ENCODE measurements at regions not wholly inside any gene's neighbourhood (a gene's known extent, or its start where the extent isn't known, plus 50 kb on each side); places are given as distances from the start of the nearest gene placed in this dataset.
"Not testable (repeated sequence)": the region's sequence is repeated elsewhere in the genome, so short reads cannot be mapped to it uniquely, and the experiment has no call there.

- DNase-seq, result not testable (repeated sequence)
These were observed 389.2 kb downstream of the SRGAP2C start for GRCh38 chr1:121573881-121574504.

- not testable (repeated sequence) for DNase-seq
These were observed 389.7 kb downstream of the SRGAP2C start for GRCh38 chr1:121574505-121574899.

- DNase-seq, result not testable (repeated sequence)
These were observed 398.1 kb downstream of the SRGAP2C start for GRCh38 chr1:121582898-121583297.

GRCh38 chr1:121586369-121587229 lies 401.8 kb downstream of the SRGAP2C start:
- DNase-seq, result peak; percentile 11

- DNase-seq, result no peak
These were observed 402.4 kb downstream of the SRGAP2C start for GRCh38 chr1:121587230-121587569.

- DNase-seq, result no peak
These were observed 403.0 kb downstream of the SRGAP2C start for GRCh38 chr1:121587777-121588176.

- DNase-seq, result no peak
These were observed 409.3 kb downstream of the SRGAP2C start for GRCh38 chr1:121594096-121594495.

GRCh38 chr1:121595089-121595488 lies 410.3 kb downstream of the SRGAP2C start:
- no peak for DNase-seq

GRCh38 chr1:121604843-121605444 lies 420.2 kb downstream of the SRGAP2C start:
- not testable (repeated sequence) for DNase-seq

GRCh38 chr1:121607499-121607898 lies 422.7 kb downstream of the SRGAP2C start:
- DNase-seq, result not testable (repeated sequence)

All from CD4-positive, alpha-beta T cell treated with Interleukin-6 for 4 hours (primary cell).